Mammary epithelial cell (primary cell): ENCODE measurements at regions not wholly inside any gene's neighbourhood (a gene's known extent, or its start where the extent isn't known, plus 50 kb on each side); places are given as distances from the start of the nearest gene placed in this dataset.

Experiments used
- EZH2 ChIP-seq: IDR thresholded peaks from 2 replicates; pipeline ENCODE4 v1.6.1; 2012; ENCODE audit warnings: low read length, inconsistent platforms, borderline replicate concordance
- TF ChIP-seq, protein P1 (sequence below), 2 donors: IDR thresholded peaks in 1 of 2; conservative IDR thresholded peaks in 1 of 2; 2 replicates each; pipeline ENCODE4 v1.5.1; 2011 to 2012; ENCODE audit warnings: inconsistent platforms in 2 of 2, low read length in 2 of 2, mild to moderate bottlenecking in 2 of 2, control low read depth in 1 of 2, low read depth in 1 of 2; ENCODE audit not compliant: insufficient read depth in 1 of 2; ENCODE audit errors: extremely low read depth in 1 of 2

DNA sequence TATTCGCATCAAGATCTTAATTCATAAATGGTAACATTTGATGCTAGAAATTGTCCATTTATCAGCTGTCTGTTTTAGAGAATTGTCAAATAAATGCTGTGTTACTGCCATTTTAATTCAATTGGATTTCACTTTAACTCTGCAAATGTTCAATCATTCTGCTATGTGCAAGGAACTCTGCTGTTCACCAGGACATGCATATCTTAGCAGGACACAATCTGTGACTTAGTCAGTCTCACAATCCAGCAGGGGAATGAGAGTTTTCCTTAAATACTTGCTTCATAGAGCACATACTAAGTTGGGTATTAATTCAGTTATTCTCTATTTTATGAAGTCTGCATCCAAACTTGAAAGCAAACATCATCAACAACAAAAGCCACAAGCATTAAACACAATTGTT is 488.7 kb upstream of the MEF2C start:
- TF ChIP-seq, protein P1, sequence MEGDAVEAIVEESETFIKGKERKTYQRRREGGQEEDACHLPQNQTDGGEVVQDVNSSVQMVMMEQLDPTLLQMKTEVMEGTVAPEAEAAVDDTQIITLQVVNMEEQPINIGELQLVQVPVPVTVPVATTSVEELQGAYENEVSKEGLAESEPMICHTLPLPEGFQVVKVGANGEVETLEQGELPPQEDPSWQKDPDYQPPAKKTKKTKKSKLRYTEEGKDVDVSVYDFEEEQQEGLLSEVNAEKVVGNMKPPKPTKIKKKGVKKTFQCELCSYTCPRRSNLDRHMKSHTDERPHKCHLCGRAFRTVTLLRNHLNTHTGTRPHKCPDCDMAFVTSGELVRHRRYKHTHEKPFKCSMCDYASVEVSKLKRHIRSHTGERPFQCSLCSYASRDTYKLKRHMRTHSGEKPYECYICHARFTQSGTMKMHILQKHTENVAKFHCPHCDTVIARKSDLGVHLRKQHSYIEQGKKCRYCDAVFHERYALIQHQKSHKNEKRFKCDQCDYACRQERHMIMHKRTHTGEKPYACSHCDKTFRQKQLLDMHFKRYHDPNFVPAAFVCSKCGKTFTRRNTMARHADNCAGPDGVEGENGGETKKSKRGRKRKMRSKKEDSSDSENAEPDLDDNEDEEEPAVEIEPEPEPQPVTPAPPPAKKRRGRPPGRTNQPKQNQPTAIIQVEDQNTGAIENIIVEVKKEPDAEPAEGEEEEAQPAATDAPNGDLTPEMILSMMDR (conservative IDR thresholded peaks at IDR 0.05 in 1 of 2, IDR thresholded peaks at IDR 0.05 in 1 of 2; ENCODE audit: extremely low read depth in 1 of 2, insufficient read depth in 1 of 2, low read depth in 1 of 2, low read length in 2 of 2) = no peak
- TF ChIP-seq EZH2 = no peak
